ENCODE measurements at regions not wholly inside any gene's neighbourhood (a gene's known extent, or its start where the extent isn't known, plus 50 kb on each side); places are given as distances from the start of the nearest gene placed in this dataset.

DNA sequence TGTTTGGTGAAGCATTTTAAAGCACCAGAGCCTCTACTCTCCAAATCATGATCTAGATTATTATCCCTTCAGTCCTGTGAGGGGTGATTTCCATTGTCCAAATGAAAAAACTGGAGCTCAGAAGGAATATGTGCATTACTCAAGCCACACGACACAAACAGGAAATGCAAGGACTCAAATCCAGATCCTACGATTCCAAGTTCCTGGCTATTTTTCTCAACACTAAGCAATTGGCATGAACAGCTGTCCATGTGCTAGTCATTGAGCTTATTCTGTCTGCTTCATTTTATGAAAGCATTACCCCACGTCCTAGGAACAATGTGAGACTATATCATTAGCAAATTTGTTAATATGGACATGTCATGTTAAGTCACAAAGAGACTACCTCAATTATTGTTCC lies 273.1 kb upstream of the LYPLAL1 start:
- TF ChIP-seq NFYB (IDR thresholded peaks at IDR 0.05; ENCODE audit: extremely low read depth, insufficient read length) (no peak), DPF2 (IDR thresholded peaks at IDR 0.05) (no peak), POLR2AphosphoS5 (IDR thresholded peaks at IDR 0.05; ENCODE audit: control insufficient read depth, insufficient read depth, low read depth, low read length) (no peak), NR2F6 (CRISPR knock-in tag; IDR thresholded peaks at IDR 0.05) (no peak), SRF (CRISPR knock-in tag; IDR thresholded peaks at IDR 0.05) (no peak), KDM1A (IDR thresholded peaks at IDR 0.05) (no peak), HEY1 (CRISPR knock-in tag; IDR thresholded peaks at IDR 0.05; ENCODE audit: borderline replicate concordance) (no peak), FIP1L1 (IDR thresholded peaks at IDR 0.05; ENCODE audit: low read depth, low read length, poor library complexity, severe bottlenecking) (no peak)
- TF ChIP-seq, protein P1, sequence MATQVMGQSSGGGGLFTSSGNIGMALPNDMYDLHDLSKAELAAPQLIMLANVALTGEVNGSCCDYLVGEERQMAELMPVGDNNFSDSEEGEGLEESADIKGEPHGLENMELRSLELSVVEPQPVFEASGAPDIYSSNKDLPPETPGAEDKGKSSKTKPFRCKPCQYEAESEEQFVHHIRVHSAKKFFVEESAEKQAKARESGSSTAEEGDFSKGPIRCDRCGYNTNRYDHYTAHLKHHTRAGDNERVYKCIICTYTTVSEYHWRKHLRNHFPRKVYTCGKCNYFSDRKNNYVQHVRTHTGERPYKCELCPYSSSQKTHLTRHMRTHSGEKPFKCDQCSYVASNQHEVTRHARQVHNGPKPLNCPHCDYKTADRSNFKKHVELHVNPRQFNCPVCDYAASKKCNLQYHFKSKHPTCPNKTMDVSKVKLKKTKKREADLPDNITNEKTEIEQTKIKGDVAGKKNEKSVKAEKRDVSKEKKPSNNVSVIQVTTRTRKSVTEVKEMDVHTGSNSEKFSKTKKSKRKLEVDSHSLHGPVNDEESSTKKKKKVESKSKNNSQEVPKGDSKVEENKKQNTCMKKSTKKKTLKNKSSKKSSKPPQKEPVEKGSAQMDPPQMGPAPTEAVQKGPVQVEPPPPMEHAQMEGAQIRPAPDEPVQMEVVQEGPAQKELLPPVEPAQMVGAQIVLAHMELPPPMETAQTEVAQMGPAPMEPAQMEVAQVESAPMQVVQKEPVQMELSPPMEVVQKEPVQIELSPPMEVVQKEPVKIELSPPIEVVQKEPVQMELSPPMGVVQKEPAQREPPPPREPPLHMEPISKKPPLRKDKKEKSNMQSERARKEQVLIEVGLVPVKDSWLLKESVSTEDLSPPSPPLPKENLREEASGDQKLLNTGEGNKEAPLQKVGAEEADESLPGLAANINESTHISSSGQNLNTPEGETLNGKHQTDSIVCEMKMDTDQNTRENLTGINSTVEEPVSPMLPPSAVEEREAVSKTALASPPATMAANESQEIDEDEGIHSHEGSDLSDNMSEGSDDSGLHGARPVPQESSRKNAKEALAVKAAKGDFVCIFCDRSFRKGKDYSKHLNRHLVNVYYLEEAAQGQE (IDR thresholded peaks at IDR 0.05; ENCODE audit: borderline replicate concordance): no peak
- TF ChIP-seq, protein P1 (CRISPR knock-in tag; IDR thresholded peaks at IDR 0.05; ENCODE audit: low read depth): no peak
